GM19463 (cell line): ENCODE measurements at regions not wholly inside any gene's neighbourhood (a gene's known extent, or its start where the extent isn't known, plus 50 kb on each side); places are given as distances from the start of the nearest gene placed in this dataset.

Source experiments
- ATAC-seq: cut with Tn5 transposase; IDR thresholded peaks from one replicate; pipeline ENCODE4 v1.9.1; 2021; ENCODE audit warnings: mild to moderate bottlenecking, moderate library complexity; ENCODE audit not compliant: unreplicated experiment

DNA sequence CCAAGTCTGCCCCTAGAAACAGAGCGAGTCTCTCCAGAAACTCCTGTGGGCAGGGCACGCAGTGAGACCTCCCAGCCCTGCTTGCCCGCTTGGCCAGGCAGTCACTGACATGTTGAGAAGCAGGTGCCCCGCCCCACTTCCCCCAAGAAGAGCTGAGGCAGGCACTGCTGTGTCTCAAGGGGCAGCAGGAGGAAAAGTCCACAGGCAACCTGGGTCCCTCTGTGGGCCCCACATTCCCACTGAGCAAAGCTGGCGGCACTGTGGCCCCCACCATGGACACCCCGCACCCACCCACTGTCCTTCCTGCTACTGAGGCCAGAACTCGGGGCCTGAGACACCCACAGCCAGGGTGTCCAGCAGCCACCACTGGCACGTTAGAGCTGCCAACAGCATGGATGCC lies 137.3 kb upstream of the NKX1-1 start:
- ATAC-seq = no peak

DNA sequence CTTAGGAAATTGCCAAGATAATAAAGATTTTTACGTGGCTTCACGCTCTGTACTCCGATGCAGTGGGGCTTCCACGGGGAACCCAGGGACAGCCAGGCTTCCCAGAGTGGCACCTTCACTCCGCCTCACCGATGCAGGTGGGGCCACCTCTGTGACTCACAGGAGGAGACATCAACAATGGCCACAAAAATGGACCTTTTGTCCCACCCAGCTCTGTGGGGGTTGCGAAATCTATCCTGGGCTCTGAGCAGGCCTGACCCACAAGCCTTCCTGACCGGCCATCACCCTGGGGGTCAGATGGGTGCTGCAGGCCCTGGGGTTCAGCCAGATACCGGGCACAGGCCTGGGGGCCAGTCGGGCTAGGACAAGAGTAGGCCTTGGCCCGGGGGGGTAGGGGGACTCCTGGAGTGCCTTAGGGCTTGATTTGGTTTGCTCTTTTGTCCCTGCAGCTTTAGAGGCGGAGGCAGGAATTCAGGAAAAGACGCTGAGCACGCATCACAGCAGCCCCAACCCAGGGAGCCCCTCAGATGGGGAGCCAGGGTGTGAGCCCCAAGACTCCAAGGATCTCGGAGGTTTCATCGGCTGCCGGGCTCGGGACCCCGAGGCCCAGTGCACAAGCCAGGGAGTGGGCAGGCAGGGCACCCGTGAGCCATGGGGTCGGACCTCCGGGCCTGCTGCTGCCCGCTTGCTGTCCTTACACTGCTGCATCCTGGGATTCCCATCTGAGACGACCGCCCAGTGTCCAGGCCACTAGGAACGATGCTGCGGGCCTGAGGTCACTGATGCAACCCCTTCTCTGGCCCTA lies 136.5 kb upstream of the NKX1-1 start:
- ATAC-seq = no peak

DNA sequence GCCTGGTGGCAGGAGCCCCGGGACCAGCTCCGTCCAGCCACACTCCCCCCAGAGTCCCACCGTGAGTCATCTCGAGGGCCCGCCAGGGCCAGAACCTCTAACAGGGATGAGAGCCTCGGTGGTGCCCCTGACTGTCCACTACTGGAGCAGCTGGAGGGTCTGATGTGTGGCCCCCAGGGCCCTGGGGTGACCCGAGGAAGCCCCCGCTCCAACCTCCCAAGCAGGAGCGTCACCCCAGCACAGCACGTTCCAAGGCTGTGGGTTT lies 135.9 kb upstream of the NKX1-1 start:
- ATAC-seq = no peak

DNA sequence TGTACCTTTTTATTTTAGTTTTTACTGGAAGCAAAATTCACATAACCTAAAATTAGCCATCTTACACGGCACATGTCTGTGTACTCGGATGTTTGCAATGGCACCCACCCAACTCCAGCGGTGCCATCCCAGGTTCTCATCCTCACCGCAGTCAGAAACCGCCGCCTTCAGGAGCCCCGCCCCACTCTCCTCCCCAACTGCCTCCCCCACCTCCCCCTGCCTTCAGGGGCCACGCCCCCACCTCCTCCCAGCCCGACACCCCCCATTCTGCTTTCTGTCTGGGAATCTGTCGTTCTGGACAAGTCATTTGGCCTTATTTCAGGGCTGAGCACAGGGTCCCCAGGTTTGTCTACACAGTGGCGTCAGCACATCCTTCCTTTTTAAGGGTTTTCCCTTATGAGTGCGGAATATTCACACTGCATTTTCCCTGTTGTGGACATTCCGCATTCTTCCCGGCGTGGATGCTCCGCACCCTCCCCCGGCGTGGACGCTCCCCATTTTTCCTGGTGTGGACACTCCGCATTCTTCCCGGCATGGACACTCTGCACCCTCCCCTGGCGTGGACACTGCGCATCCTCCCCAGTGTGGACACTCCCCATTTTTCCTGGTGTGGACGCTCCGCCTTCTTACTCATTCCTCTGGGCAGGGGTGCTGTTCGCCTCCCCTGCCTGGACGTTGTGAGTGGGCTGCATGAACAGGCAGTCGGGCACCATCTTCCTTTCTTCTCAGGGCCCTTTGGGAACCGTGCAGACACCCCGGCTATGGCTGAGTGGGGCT lies 135.4 kb upstream of the NKX1-1 start:
- ATAC-seq = no peak

DNA sequence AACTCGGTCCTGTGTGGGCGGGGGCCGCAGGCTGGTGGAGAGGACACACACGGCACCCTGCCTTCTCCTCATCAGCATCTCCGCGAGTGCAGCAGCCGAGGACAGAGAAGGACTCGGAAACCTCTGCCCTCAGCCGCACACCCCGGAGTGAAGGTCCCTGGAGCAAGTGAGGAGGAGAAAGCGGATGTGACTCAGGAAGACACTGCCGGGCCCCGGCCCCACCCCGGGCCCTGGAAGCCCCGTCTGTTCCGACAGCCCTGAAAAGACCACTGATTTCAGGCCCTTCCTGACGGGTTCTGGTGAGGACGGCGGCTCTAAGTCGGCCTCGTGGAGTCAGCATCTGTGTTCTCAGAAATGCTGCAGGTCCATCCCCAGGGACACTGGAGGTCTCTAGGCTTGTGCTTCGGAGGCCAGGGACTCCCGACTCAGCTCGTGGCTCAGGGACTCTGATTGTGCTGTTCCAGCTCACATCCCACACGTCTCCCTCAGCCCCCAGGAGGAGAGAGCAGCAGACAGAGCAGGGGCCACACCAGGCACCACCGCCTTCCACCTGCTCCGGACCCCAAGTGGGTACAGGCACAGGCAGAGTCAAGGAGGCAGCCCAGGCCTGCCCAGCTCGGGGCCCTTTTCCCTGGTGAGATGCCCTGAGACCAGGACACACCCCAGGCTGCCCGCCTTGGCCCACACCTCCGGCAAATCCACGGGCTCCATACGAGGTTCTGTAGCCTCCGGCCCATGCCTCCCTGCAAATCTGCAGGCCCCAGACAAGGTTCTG lies 134.5 kb upstream of the NKX1-1 start:
- ATAC-seq = no peak

DNA sequence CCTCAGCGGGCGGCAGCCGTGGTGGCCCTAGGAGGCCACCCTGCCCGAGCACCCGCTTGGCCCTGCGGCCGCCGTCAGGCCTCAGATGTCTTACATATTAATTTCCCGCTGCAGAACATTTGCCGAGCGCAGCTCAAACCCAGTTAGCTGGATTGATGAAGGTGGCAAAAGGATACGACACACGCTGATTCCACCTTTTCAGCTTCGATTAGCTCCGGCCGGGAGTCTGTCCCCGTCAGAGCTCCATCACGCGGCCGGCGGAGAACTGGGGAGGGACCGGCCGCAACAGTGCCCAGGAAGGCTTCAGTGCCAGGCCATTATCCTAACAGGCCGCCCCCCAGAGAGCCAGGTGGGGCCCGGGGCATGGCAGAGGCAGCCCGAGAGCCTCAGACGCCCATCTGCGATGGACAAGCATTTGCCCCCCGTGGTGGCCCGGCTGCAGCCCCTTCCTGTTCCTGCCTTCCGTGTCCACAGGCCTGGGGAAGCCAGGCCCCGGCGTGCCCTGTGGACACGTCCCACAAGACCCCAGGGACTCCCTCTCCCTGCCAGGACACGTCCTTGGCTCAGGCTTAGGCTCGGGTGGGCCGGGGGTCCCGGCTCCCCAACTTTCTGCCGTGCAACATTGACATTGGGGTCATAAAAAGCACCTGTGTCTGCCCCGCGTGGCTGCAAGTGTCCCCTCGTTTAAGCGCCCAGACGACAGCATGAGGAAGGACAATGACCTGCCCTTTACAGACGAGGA lies 133.8 kb upstream of the NKX1-1 start:
- ATAC-seq = no peak

DNA sequence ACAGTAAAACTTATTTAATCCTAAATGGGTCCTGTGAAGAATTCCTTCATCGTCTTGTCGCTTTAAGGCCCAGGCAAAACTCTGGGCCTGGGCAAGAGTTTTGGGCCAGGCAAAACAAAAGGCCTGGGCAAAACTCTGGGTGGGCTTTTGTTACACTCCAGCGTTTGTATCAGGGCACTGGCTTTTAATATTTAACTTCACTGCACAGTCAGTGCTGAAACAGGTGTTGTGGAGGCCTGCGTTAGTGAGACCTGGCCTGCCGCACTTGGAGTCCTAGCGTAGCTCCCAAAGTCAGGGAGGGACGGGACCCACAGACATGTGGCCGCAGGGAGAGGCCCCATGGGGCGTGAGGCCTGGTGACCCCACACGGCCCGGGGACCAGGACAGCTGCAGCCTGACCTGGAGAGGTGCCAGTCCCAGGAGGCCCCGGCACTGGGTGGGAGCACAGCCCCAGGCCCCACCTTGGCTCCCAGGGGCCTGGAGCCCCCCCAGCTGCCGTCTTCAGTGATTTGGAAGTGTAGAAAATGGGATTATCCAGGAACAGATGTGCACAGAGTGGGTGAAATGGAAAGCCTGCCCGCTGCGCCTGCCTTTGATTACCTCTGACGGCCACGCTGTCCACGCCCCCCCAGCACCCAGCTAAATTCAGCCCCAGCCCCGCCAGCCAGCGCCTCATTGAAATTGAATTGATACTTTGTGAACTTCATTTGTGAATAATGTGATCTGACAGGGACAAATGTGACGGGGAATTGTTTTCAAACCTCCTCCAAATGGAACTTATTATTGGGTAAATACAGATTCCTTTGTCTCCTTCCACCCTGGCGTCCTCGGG lies 132.9 kb upstream of the NKX1-1 start:
- no peak for ATAC-seq

DNA sequence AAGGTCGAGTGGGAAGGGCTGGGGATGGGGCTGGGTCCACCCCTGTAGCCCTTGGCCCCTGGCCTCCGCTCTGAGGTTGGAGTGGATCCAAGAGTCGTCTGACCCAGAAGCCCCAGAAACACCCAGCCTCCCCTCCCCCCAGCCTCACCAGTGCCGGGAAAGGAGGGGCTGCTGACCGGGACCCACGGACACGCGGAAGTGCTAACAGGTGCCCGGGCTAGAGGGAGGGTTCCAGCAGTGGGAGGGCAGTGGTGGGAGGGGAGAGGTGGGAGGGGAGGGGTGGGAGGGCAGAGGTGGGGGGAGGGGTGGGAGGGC lies 131.8 kb upstream of the NKX1-1 start:
- no peak for ATAC-seq

DNA sequence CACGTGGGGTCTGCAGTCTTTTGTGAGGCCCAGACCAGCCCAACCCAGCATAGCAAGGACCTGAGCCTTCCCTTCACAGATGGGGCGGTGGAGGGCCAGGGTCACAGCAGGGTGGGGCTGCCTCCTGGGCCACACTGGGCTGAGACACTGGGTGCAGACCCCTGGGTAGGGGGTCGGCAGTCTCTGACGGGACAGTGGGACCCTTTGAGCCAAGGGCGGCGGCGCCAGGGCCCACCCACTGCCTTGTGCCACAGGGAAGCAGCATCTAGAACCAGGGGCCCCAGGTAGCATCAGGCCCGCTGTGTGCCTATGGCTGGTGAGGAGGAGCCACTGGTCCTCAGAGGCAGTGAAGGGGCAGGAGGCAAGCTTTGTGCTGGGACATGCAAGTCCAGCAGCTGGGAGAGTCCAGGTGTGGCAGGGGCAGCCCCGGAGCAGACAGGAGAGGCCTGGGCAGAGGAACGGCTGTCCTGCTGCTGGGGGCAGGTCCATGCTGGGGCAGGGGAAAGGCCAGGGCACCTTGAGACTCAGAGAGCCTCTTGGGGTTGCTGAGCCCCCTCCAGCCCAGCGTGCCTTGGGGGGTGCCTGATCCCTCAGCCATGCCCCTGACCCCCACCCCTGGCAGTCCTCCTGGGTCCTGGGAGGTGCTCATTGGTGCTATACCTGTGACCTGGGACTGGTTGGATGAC lies 131.3 kb upstream of the NKX1-1 start:
- ATAC-seq = no peak

DNA sequence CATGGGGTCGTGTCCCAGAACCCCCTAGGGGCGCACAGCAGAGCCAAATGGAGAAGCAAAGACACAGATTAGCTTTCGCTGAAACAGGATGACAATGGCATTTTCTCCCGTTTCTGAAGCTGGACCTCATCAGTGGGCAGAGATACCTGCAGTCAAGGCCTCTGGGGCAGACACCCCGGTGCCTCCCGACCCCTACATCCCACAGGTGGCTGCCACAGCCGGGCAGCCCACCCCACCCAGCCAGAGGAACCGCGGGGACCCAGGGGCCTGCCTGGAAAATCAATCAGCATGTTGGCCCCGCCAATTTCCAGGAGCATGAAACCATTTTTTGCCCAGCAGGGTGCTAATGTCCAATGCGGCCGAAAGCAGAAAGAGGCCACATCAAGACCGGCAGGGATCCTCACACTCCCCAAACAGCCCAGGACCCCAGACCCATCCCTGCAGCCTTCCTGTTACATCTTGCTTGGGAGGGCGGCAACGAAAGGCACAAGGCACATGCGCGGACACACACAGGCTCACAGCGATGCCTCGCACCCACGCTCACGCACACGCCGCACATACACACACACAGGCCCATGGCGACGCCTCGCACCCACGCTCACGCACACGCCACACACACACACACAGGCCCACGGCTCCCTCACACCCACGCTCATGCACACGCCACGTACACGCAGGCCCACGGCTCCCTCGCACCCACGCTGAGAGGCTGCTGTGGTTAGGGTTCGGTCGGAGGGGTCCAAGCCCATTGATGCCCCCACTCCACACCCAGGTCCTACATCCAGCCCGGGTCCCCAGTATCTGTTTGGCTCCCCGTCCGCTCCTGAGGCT lies 130.6 kb upstream of the NKX1-1 start:
- ATAC-seq = no peak

DNA sequence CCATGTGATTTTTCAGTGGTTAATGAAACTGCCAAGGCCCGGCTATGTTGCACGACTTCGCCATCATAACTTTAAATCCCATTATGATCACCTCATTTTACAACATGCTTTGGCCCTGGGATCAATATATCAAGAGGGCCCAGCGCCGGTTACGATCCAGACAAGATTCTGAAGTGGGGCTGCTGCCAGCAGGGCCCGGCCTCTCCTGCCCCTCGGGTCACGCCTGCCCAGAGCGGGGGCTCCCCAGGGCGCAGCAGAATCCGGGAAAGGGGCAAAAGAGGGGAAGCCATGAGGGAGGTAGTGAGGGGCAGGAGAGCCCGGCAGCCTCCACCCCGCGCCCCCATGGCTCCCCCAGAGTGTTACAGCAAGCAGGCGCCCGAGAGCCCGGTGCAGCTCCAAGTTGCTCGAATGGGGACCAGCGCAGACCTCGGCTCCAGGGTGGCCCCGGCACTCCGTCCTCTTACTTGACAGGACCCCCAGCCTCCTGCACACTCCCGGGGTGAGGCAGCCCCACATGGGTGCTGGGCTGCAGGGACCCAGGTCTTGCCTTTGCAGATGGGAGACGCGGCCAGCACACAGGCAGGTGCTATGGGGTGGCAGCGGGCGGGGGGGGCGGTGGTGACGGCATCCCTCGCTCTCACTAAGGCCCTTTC lies 129.8 kb upstream of the NKX1-1 start:
- ATAC-seq = no peak

DNA sequence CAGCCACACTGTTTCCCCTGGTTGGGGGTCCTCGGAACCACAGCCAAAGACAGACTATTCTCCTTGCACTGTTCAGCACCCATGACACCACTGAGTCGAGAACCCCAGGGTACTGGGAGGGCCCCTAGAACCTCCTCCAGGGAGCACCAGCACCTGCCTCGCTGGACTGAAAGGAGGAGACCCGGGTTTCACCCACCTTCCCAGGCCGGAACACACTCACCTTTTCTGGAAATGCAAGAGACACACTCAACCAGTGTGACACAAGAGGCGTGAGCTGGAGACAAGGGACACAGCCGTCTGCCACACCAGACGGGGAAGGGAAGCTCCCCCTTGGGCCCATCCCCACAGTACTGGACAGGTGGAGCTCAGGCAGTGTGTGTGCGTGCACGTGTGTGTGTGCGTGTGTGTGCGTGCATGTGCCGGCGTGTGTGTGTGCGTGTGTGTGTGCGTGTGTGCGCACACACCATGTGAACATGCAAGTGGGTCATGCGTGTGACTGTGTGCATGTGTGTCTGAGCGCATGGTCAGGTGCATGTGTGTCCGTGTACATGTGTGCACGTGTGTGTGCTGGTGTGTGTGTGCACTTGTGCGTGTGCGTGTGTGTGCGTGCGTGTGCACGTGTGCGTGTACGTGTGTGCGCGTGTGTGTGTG lies 128.8 kb upstream of the NKX1-1 start:
- ATAC-seq = no peak

DNA sequence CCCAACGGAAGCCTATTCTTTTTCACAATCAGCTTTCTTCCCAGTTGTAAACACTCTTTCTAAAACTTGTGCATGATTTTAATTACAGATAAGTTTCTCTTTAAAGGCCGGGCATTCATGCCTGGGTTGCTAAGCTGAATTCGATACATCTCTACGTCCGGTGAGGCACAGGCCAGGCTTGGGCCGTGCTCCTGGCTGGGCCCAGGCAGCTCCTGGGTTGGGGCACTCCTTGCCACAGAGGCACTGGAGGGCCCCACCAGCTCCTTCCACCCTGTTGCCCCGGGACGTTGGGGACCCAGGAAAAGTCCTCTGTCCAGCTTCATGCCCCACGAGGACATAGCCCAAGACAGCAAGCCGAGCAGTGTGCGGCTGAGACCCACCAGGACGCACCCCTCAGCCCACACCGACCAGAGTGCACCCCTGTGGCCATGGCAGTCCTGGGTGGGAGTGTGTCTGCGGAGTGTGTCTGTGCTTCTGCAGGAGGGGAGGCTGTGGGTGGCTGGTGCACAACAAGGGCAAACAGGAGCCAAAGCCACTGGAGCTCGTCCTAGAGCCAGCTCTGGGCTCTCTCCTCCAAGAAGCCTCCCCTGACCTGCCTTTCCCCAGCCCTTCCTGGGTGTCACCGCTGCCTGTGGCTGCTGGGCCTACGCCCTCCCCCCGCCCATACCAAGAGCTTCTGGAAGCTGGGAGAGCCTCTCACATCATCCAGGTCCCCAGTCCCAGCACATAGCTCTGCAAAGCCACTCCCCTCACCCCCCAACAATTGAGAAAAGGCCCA lies 128.0 kb upstream of the NKX1-1 start:
- ATAC-seq = no peak

DNA sequence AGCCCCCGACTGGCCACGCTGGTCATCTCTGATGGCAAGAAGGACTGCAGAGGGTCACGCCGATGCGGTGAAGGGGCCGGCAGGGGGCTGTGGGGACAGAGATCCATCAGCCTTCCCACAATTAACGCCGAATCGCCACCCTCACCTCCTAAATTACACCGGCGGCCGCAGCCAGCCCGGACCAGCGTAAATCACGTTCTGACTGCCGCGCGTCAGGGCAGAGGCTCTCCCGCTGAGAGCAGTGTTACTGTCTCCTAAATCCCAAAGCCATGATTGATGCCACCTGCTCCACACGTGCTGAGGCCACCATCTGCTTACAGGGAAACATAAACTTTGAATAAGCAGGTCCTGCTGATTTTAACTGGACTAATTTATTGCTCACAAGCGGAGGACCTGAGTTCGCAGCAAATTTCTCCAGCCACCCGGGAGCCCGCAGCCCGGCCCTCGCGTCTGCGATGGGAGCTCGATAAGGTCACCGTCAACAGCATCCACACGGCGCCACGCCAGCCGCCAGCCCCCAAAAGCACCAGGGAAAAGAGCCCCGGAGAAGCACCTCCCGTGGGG lies 127.3 kb upstream of the NKX1-1 start:
- no peak for ATAC-seq

DNA sequence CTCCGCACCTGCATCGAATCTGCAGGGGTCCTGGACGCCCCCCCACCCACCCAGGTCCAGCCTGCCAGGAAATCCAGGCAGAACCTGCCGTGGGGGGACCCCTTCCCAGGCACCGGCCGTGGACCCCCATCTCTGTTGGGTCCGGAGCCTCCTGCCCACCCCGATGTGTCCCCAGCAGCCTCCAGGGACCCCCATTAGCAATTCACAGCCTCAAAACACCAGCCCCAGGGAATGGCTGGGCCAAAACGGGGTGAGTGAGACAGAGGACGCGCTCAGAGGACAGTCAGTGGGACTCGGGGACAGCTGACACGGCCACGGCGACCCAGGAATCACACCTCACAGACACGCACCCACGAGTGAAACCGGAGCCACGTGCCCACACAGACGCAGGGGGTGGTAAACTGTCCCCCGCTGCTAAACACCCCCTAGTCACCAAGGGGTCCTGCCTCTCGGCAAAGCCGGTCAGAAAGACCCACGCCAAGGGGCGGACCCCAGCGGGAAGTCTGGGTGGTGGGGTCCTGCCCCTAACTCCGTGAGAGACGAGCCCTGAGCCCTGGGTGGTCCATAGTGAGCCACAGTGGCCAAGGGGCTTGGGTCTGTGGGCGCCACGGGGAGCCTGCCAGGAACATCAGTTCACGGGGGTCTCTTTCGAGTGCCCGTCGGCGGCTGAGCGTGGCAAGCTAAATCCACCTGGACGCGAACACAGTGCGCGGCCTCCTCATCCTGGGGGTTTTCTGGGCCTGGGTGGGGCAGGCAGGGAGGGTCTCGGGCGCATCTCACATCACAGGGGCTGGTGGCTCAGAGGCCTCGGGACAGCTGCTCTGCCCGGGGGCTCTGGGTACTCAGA lies 126.5 kb upstream of the NKX1-1 start:
- ATAC-seq = no peak
